GM23248 (cell line): ENCODE measurements at regions not wholly inside any gene's neighbourhood (a gene's known extent, or its start where the extent isn't known, plus 50 kb on each side); places are given as distances from the start of the nearest gene placed in this dataset.

ENCODE experiments used
- EZH2 ChIP-seq: fragments of 200-600 bp; sonication (generic); IDR thresholded peaks from 2 replicates; pipeline ENCODE4 v1.6.1; 2018; ENCODE audit warnings: antibody characterized with exemption, mild to moderate bottlenecking; ENCODE audit not compliant: insufficient read depth, poor library complexity, severe bottlenecking
- EZH2phosphoT487 ChIP-seq: fragments of 200-600 bp; sonication (generic); IDR thresholded peaks from 2 replicates; pipeline ENCODE4 v1.6.1; 2018; ENCODE audit warnings: antibody characterized with exemption, moderate library complexity, mild to moderate bottlenecking, low read depth; ENCODE audit not compliant: insufficient read depth

DNA sequence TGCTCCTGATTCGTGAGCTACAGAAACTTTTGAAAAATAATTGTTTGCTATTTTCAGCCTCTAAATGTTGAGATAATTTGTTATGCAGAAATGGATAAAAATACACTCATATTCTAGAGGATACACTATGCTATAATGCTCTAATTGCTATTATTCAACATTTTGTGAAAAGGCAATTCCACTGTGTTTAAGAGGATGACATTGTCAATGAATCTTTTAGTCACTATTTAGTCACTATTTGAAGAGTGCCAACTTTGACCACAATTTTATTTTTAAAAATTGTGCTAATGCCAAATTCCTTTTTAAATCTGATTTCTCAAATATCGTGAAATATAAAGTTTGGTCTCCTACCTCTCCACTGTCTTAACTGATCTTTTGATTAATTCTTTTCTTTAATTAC, 604.9 kb upstream of the KCNMB2 start:
- TF ChIP-seq EZH2phosphoT487, result no peak
- no peak for TF ChIP-seq EZH2
